ENCODE measurements at regions not wholly inside any gene's neighbourhood (a gene's known extent, or its start where the extent isn't known, plus 50 kb on each side); places are given as distances from the start of the nearest gene placed in this dataset.

DNA sequence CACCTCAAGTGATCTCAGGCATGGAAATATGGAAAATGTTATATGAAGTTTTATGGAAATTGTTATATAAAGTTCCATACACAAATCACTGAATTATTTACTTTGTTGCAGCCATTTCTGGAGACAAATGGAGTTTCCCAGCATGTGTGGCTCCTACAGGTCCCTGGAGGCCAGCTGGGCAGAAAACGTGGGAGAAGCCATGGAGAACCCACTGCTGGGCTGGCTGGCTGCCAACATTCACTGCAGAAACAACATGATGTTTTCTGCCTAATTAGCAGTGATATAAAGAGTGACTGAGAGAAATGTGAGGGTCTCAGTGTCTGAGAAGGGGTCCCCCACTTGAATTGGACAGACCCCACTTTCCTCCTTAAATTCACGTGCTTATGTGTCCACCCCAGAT, 208.8 kb upstream of the IRX2 start:
- peaks cover 0 to 21% (median 3%) of the 10 kb centered on the region in 3 donors for H3K9me3 ChIP-seq (ENCODE audit: control extremely low read depth in 1 of 3, control insufficient read depth in 2 of 3, insufficient read depth in 1 of 3, low read length in 2 of 3)
- H3K4me1 Mint-ChIP-seq = no peaks in the 10 kb centered on the region

DNA sequence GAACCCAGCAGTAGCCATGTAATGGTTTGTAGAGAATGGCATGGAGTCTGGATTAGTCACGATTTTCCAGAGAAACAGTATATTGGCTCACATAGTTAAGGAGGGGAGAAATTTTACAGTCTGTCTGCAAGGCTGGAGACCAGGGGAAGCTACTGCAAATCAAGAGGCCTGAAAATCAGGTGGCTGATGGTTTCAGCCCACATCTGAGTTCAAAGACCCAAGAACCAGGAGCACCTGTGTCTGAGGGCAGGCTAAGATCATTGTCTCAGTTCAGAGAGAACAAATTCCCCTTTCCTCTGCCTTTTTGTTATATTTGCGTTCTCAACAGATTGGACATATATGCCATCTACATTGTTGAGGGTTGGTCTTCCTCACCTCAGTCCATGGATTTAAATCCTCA, 207.5 kb upstream of the IRX2 start:
- ATAC-seq (ENCODE audit: low read depth) = no peak
- H3K36me3 ChIP-seq (replicated peaks in 1 of 2; ENCODE audit: control extremely low read depth in 1 of 2, control insufficient read depth in 1 of 2, extremely low read depth in 1 of 2, insufficient read depth in 2 of 2, low read length in 1 of 2) = no peaks in the 10 kb centered on the region
- no peak for DNase-seq
- H3K4me2 ChIP-seq (replicated peaks; ENCODE audit: low read depth, low read length, poor library complexity, severe bottlenecking) = no peak overlapping the region
- no peak overlapping the region for H3K9ac ChIP-seq (ENCODE audit: low read length)
- H2AFZ ChIP-seq (ENCODE audit: insufficient read depth, low read depth, low read length, poor library complexity, severe bottlenecking) = no peak overlapping the region
- no peak overlapping the region for H3K4me3 ChIP-seq (ENCODE audit: control extremely low read depth in 1 of 5, extremely low read depth in 1 of 5, insufficient read depth in 1 of 5, low read depth in 2 of 5, low read length in 4 of 5)
- H3K27me3 ChIP-seq (replicated peaks in 1 of 4; ENCODE audit: control extremely low read depth in 1 of 4, control insufficient read depth in 3 of 4, insufficient read depth in 4 of 4, low read length in 3 of 4) = no peaks in the 10 kb centered on the region
- H3K79me2 ChIP-seq (ENCODE audit: control insufficient read depth, insufficient read depth, low read length) = no peaks in the 10 kb centered on the region
- ChIA-PET POLR2A (no interaction called here), CTCF (no interaction called here)
- peaks cover 6% of the 10 kb centered on the region for H3K9me3 Mint-ChIP-seq (ENCODE audit: insufficient read depth)
- H4K20me1 ChIP-seq (ENCODE audit: control insufficient read depth, insufficient read depth, low read length, poor library complexity, severe bottlenecking) = no peaks in the 10 kb centered on the region
- no peak overlapping the region for H3K27ac ChIP-seq (ENCODE audit: low read length in 2 of 2)
- intact Hi-C loops (cut with micrococcal nuclease) = no loop called here
- TF ChIP-seq, protein P1, sequence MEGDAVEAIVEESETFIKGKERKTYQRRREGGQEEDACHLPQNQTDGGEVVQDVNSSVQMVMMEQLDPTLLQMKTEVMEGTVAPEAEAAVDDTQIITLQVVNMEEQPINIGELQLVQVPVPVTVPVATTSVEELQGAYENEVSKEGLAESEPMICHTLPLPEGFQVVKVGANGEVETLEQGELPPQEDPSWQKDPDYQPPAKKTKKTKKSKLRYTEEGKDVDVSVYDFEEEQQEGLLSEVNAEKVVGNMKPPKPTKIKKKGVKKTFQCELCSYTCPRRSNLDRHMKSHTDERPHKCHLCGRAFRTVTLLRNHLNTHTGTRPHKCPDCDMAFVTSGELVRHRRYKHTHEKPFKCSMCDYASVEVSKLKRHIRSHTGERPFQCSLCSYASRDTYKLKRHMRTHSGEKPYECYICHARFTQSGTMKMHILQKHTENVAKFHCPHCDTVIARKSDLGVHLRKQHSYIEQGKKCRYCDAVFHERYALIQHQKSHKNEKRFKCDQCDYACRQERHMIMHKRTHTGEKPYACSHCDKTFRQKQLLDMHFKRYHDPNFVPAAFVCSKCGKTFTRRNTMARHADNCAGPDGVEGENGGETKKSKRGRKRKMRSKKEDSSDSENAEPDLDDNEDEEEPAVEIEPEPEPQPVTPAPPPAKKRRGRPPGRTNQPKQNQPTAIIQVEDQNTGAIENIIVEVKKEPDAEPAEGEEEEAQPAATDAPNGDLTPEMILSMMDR (IDR thresholded peaks at IDR 0.05) = no peak
- no peak for TF ChIP-seq EZH2 (IDR thresholded peaks at IDR 0.05; ENCODE audit: borderline replicate concordance, insufficient read depth, low read depth, low read length, poor library complexity, severe bottlenecking)
- H3K4me1 Mint-ChIP-seq = no peaks in the 10 kb centered on the region
- no peak overlapping the region for H3K4me3 Mint-ChIP-seq
- no peak overlapping the region for H3K27ac Mint-ChIP-seq
- no peaks in the 10 kb centered on the region for H3K4me1 ChIP-seq (ENCODE audit: control insufficient read depth in 2 of 2, insufficient read depth in 2 of 2, low read length in 2 of 2)
- 100% methylated on average over 1 of the region's 2 CpGs for WGBS (ENCODE audit: insufficient coverage)
- H3K27me3 Mint-ChIP-seq = no peaks in the 10 kb centered on the region
- H3K9me3 ChIP-seq (ENCODE audit: control extremely low read depth in 1 of 3, control insufficient read depth in 2 of 3, insufficient read depth in 1 of 3, low read length in 2 of 3) = peaks cover 0 to 21% (median 3%) of the 10 kb centered on the region in 3 donors

More for the DNA sequence above, 208.8 kb upstream of the IRX2 start:
- intact Hi-C loops (cut with micrococcal nuclease) = no loop called here
- Histone ChIP-seq H3K27ac (ENCODE audit: low read length in 2 of 2) (no peak overlapping the region), H3K4me3 (ENCODE audit: control extremely low read depth in 1 of 5, extremely low read depth in 1 of 5, insufficient read depth in 1 of 5, low read depth in 2 of 5, low read length in 4 of 5) (no peak overlapping the region), H2AFZ (ENCODE audit: insufficient read depth, low read depth, low read length, poor library complexity, severe bottlenecking) (no peak overlapping the region), H3K9ac (ENCODE audit: low read length) (no peak overlapping the region), H3K79me2 (ENCODE audit: control insufficient read depth, insufficient read depth, low read length) (no peaks in the 10 kb centered on the region), H3K36me3 (replicated peaks in 1 of 2; ENCODE audit: control extremely low read depth in 1 of 2, control insufficient read depth in 1 of 2, extremely low read depth in 1 of 2, insufficient read depth in 2 of 2, low read length in 1 of 2) (no peaks in the 10 kb centered on the region), H4K20me1 (ENCODE audit: control insufficient read depth, insufficient read depth, low read length, poor library complexity, severe bottlenecking) (no peaks in the 10 kb centered on the region), H3K4me2 (replicated peaks; ENCODE audit: low read depth, low read length, poor library complexity, severe bottlenecking) (no peak overlapping the region), H3K27me3 (replicated peaks in 1 of 4; ENCODE audit: control extremely low read depth in 1 of 4, control insufficient read depth in 3 of 4, insufficient read depth in 4 of 4, low read length in 3 of 4) (no peaks in the 10 kb centered on the region), H3K4me1 (ENCODE audit: control insufficient read depth in 2 of 2, insufficient read depth in 2 of 2, low read length in 2 of 2) (no peaks in the 10 kb centered on the region)
- DNase-seq (no peak), ATAC-seq (ENCODE audit: low read depth) (no peak)
- ChIA-PET CTCF (no interaction called here), POLR2A (no interaction called here)
- WGBS (ENCODE audit: insufficient coverage) = 17% methylated on average over 1 of the region's 2 CpGs
- no peak overlapping the region for H3K4me3 Mint-ChIP-seq
- H3K9me3 Mint-ChIP-seq (ENCODE audit: insufficient read depth) = peaks cover 7% of the 10 kb centered on the region
- H3K27me3 Mint-ChIP-seq = no peaks in the 10 kb centered on the region
- H3K27ac Mint-ChIP-seq = no peak overlapping the region
- TF ChIP-seq EZH2 (IDR thresholded peaks at IDR 0.05; ENCODE audit: borderline replicate concordance, insufficient read depth, low read depth, low read length, poor library complexity, severe bottlenecking) = no peak
- TF ChIP-seq, protein P1 (IDR thresholded peaks at IDR 0.05) = no peak
